Cerebellar nuclear complex (tissue), 1 donor: ENCODE measurements at regions not wholly inside any gene's neighbourhood (a gene's known extent, or its start where the extent isn't known, plus 50 kb on each side); places are given as distances from the start of the nearest gene placed in this dataset.

Experiments used
- DNase-seq, 2 experiments: peaks; one replicate each; lab custom pipeline; 2025; lab: John Stamatoyannopoulos, UW

- no peak for DNase-seq
Observed at GRCh38 chr2:211067029-211067428, 510.6 kb downstream of the CPS1 start.

- no peak for DNase-seq
Observed at GRCh38 chr2:211068108-211068780, 511.8 kb downstream of the CPS1 start.

- no peak for DNase-seq
Observed at GRCh38 chr2:211070547-211070946, 514.1 kb downstream of the CPS1 start.

- no peak for DNase-seq
Observed at GRCh38 chr2:211077216-211077767, 520.9 kb downstream of the CPS1 start.

DNA sequence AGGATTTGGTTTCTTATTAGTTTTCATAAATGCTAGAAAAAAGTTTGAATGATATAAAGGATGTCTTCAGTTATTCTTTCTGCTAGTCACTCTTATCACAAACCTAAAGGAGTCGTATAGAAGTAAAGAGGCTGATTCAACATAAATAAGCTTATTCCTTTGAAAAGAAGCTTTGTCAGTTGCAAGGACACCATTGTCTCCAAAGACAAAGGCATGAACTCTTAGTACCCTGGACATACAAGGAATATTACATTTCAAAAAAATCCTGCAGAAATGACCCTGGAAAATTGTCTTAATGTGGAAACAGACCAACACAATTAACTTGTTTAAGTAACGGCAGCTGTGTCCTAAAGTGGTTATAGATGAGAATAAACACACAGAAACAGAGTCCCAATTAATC, 528.0 kb downstream of the CPS1 start:
- no peak for DNase-seq

DNA sequence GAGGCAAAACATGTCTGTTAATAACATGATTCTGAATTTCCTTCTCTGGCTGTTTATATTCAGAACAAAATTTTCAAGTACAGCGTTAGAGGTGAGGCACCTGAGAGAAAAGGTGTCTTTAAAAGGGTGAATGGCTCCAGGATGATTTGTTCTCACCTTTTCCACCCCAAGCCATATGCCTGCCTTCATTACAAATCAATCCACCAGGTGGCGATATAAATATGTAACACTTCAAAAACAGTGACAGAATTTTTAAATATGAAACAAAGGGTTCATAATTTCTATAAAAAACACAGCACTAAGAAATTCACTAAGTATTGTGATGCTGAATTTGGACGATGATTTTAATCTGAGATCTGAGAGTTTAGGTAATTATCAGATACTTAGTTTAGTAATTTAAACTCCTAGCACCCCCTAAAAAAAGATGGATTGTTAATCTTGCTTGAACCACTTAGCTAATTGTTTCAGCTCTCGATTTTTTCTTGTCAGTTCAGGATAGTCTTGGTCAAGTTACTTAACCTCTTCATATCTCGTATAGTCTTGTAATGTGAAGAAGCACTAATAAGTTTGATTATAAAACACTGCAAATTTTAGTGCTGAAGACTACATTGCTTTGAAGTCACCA, 528.8 kb downstream of the CPS1 start:
- no peak for DNase-seq

GRCh38 chr2:211086049-211086448, 529.6 kb downstream of the CPS1 start:
- no peak for DNase-seq

DNA sequence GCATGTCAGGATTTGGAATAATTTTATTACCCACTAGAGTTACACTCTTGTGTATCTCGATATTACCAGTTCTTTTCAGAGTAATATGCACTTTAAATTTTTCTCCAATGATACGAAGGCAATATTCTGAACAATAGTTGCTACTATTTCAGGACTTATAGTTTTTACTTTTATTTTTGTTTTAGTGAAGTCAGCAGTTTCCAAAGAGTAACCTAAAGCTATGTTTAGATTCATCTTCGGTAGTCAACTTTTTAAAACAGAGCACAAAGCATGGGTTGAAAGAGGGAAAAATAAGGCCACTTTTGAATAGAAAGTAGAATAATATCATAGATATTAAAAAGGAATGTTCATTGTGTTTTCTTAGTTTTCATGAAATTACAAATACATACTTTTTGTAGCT, 532.7 kb downstream of the CPS1 start:
- no peak for DNase-seq

- DNase-seq, result no peak
Observed at GRCh38 chr2:211093743-211094303, 537.4 kb downstream of the CPS1 start.

DNA sequence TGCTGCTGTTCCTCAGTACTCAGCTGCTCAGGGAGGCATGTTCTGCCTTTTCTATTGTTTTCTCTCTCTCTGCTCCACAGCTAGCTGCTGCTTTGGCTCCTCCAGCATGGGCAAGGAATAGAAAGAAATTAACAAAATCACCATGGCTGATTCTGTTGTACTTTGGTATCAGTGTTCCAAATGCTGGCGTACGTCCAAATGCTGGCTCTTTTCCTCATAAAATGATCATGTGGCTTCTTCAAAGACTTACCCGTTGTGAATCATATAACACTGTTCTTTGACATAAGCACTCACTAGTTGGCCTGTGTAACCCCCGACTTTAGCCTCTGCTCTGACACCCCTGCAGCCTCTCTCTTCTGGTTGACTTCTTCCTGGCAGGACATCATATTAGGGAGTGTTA, 547.6 kb downstream of the CPS1 start:
- no peak for DNase-seq

DNA sequence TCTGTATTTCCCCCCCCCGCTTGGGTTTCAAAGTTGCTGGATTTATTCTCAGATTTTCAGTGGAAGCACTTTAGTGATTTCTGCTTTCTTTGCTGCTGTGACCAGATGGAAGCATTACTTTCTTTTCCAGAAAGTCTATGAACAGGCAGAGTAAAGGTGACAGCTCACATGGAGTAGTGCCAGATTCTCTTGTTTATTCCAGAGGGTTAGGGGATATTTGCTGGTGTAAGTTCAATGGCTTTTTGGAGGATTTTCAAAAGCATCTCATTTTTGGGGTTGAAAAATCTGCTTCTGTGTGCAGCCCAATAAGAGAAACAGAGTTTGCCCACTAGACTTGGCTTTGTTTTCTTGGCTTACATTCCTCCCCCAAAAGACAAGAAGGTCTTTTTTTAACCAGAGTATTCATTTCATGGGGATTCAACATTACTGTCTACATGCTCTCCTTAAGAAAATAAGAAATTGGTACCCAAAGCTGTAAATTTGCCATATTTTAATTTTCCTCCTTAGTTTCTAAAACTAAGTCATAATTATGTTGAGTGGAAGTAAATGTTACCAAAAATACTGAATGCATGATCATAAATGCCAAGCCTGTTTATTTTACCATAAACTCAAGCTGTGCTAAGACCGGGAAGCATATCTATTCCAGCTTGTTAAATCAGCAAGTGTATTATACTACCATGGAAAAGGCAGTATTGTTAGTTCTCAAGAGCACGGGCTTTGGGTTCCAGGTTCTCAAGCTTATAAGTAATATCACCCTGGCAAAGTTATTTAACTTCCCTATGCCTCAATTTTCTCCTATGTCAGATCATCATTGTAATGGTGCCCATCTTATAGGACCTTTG, 557.2 kb downstream of the CPS1 start:
- peak in 1 of 2 experiments; percentile 49 for DNase-seq

GRCh38 chr2:211114826-211115455, 558.5 kb downstream of the CPS1 start:
- peak; percentile 70 to 95 for DNase-seq

GRCh38 chr2:211117026-211117425, 560.6 kb downstream of the CPS1 start:
- DNase-seq, result no peak

GRCh38 chr2:211126256-211126655, 569.9 kb downstream of the CPS1 start:
- DNase-seq, result no peak

- no peak for DNase-seq
Observed at GRCh38 chr2:211127501-211127900, 571.1 kb downstream of the CPS1 start.

GRCh38 chr2:211128287-211128686, 571.9 kb downstream of the CPS1 start:
- DNase-seq, result no peak

GRCh38 chr2:211129798-211130197, 573.4 kb downstream of the CPS1 start:
- DNase-seq, result no peak

DNA sequence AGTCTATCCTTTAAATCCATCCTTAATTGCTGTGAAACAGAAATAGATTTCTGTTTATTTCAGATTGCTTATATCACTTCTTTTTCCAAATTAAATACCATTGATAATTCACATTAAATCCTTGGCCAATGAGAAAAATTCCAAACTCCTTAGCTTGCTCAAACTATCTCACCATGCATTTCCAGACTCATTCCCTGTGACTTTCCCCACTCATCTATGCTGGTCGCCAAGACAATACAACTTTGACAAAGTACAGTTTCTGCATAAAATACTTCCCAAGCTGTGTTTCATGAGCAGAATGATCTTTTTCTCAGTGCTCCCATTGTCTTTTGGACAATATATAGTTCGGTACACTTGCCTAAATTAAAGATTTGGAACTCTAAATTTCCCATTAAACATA, 575.6 kb downstream of the CPS1 start:
- no peak for DNase-seq

DNA sequence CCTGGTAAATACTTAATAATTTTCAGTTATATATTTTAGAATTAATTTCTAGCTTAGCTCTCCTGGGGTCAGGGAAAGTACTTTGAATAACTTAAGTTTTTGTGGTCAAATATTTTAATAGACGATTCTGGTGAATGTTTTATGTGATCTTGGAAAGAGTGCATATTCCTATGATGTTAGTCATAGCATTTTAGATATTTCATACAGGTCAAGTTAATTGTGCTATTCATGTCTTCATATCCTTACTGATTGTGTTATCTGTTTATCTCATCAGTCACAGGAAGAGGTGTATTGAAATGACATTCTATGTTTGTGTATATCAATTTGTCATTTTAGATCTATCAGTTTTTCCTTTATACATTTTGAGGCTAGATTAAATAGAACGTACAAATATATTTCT, 576.2 kb downstream of the CPS1 start:
- no peak for DNase-seq

DNA sequence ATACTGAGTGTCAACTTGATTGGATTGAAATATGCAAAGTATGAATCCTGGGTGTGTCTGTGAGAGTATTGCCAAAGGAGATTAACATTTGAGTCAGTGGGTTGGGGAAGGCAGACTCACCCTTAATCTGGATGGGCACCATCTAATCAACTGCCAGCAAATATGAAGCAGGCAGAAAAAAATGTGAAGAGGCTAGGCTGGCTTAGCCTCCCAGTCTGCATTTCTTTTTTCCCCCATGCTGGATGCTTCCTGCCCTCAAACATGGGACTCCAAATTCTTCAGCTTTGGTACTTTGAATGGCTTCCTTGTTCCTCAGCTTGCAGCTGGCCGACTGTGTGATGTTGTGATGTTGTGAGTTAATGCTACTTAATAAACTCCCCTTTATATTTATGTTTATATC, 577.4 kb downstream of the CPS1 start:
- no peak for DNase-seq

DNA sequence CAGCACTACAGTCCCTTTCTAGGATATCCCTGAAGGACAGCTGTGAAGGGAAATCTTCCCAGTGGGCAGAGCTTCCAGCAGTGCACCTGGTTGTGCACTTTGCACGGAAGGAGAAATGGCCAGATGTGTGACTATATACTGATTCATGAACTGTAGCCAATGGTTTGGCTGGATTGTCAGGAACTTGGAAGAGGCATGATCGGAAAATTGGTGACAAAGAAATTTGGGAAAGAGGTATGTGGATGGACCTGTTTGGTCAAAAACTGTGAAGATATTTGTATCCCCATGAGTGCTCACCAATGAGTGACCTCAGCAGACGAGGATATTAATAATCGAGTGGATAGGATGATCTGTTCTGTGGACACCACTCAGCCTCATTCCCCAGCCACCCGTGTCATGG, 582.2 kb downstream of the CPS1 start:
- no peak for DNase-seq

DNA sequence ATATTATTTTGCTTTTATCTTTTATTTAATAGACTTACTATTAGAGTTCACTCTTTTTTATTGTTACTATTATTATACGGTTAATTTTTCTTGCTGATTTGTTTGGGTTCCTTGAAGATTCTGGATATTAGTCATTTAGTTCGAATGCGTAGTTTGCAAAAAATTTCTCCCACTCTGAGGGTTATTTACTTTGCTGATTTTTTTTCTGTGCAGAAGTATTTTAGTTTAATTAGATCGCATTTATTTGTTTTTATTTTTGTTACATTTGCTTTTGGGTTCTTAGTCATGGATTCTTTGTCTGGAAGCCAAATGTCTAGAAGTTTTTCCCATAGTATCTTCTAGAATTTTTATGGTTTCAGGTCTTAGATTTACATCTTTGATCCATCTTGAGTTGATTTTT, 585.2 kb downstream of the CPS1 start:
- no peak for DNase-seq
